NK-92 treated with Interleukin-12 subunit alpha and Interleukin-12 subunit beta, amount 100 ng/mL, for 24 hours (cell line): ENCODE measurements at regions not wholly inside any gene's neighbourhood (a gene's known extent, or its start where the extent isn't known, plus 50 kb on each side); places are given as distances from the start of the nearest gene placed in this dataset.

Experiments used
- DNase-seq: peaks from one replicate; lab custom pipeline; 2025; lab: John Stamatoyannopoulos, UW

- no peak for DNase-seq
Observed at GRCh38 chr5:126369995-126370731, 53.0 kb upstream of the GRAMD2B start.

GRCh38 chr5:126370796-126371718 is 52.2 kb upstream of the GRAMD2B start:
- DNase-seq, result no peak

- no peak for DNase-seq
Observed at GRCh38 chr5:126373375-126374108, 49.7 kb upstream of the GRAMD2B start.
